H9 (cell line): ENCODE measurements at regions not wholly inside any gene's neighbourhood (a gene's known extent, or its start where the extent isn't known, plus 50 kb on each side); places are given as distances from the start of the nearest gene placed in this dataset.
A peak's percentile ranks its signal among the peaks of the same experiment; 100 is the strongest.

Experiments used
- DNase-seq: peaks from one replicate; pipeline ENCODE4 v3.0.0-alpha.2; 2017
- H2AFZ ChIP-seq: one replicate; pipeline ENCODE4 v1.6.1; 2013; ENCODE audit warnings: mild to moderate bottlenecking, low read length, control low read depth, moderate library complexity
- H2AK5ac ChIP-seq: 2 replicates; pipeline ENCODE4 v1.6.1; 2013; ENCODE audit warnings: low read length, control low read depth, mixed read lengths; ENCODE audit not compliant: insufficient read length
- H2BK120ac ChIP-seq: one replicate; pipeline ENCODE4 v1.6.1; 2013; ENCODE audit warnings: low read depth, mild to moderate bottlenecking, low read length, control low read depth, inconsistent platforms; ENCODE audit not compliant: poor library complexity, severe bottlenecking
- H2BK12ac ChIP-seq: 2 replicates; pipeline ENCODE4 v1.6.1; 2013; ENCODE audit warnings: low read length, control low read depth, mixed read lengths, low read depth; ENCODE audit not compliant: insufficient read length
- H2BK15ac ChIP-seq: 2 replicates; pipeline ENCODE4 v1.6.1; 2013; ENCODE audit warnings: low read depth, low read length, control low read depth
- H2BK20ac ChIP-seq: one replicate; pipeline ENCODE4 v1.6.1; 2013; ENCODE audit warnings: low read depth, mild to moderate bottlenecking, low read length, control low read depth, inconsistent platforms; ENCODE audit not compliant: poor library complexity, severe bottlenecking
- H2BK5ac ChIP-seq: 2 replicates; pipeline ENCODE4 v1.6.1; 2013; ENCODE audit warnings: low read length, control low read depth, mixed read lengths; ENCODE audit not compliant: insufficient read length
- H3K14ac ChIP-seq: 2 replicates; pipeline ENCODE4 v1.6.1; 2013; ENCODE audit warnings: low read length, control low read depth; ENCODE audit not compliant: insufficient read depth
- H3K18ac ChIP-seq: 2 replicates; pipeline ENCODE4 v1.6.1; 2013; ENCODE audit warnings: low read depth, mild to moderate bottlenecking, mixed read lengths, low read length, control low read depth; ENCODE audit not compliant: insufficient read length
- H3K23ac ChIP-seq: 2 replicates; pipeline ENCODE4 v1.6.1; 2013; ENCODE audit warnings: low read length, control low read depth, mixed read lengths, low read depth; ENCODE audit not compliant: insufficient read length
- H3K23me2 ChIP-seq: 2 replicates; pipeline ENCODE4 v1.6.1; 2013; ENCODE audit warnings: low read depth, mild to moderate bottlenecking, mixed read lengths, low read length, control low read depth; ENCODE audit not compliant: insufficient read length, poor library complexity, severe bottlenecking
- H3K27ac ChIP-seq: 2 replicates; pipeline ENCODE4 v1.5.1; 2013; ENCODE audit warnings: low read length, control low read depth, mixed read lengths, low read depth; ENCODE audit not compliant: insufficient read length
- H3K27me3 ChIP-seq: 2 replicates; pipeline ENCODE4 v1.6.1; 2013; ENCODE audit warnings: low read length, control low read depth, inconsistent platforms; ENCODE audit not compliant: insufficient read depth
- H3K4ac ChIP-seq: 2 replicates; pipeline ENCODE4 v1.6.1; 2013; ENCODE audit warnings: low read depth, mild to moderate bottlenecking, control low read depth, inconsistent platforms, low read length, moderate library complexity
- H3K4me1 ChIP-seq: 2 replicates; pipeline ENCODE4 v1.6.1; 2013; ENCODE audit warnings: low read length, control low read depth, inconsistent platforms; ENCODE audit not compliant: insufficient read depth
- H3K4me2 ChIP-seq: 2 replicates; pipeline ENCODE4 v1.6.1; 2013; ENCODE audit warnings: low read length, control low read depth, mixed read lengths; ENCODE audit not compliant: insufficient read length, insufficient read depth
- H3K56ac ChIP-seq: 2 replicates; pipeline ENCODE4 v1.6.1; 2013; ENCODE audit warnings: low read depth, mild to moderate bottlenecking, mixed read lengths, low read length, control low read depth; ENCODE audit not compliant: insufficient read length
- H3K79me1 ChIP-seq: 2 replicates; pipeline ENCODE4 v1.6.1; 2013; ENCODE audit warnings: low read depth, mild to moderate bottlenecking, moderate library complexity, low read length, control low read depth, inconsistent platforms; ENCODE audit not compliant: insufficient read depth, poor library complexity, severe bottlenecking
- H3K79me2 ChIP-seq: 2 replicates; pipeline ENCODE4 v1.6.1; 2013; ENCODE audit warnings: low read length, control low read depth, inconsistent platforms; ENCODE audit not compliant: insufficient read depth
- H3K9ac ChIP-seq: 2 replicates; pipeline ENCODE4 v1.6.1; 2013; ENCODE audit warnings: low read length, control low read depth, mixed read lengths; ENCODE audit not compliant: insufficient read length; ENCODE audit errors: extremely low read depth
- H3K9me3 ChIP-seq: one replicate; pipeline ENCODE4 v1.6.1; 2013; ENCODE audit warnings: low read depth, low read length, inconsistent platforms; ENCODE audit not compliant: control insufficient read depth
- H3T11ph ChIP-seq: one replicate; pipeline ENCODE4 v1.6.1; 2013; ENCODE audit warnings: mild to moderate bottlenecking, low read length, control low read depth, inconsistent platforms
- H4K20me1 ChIP-seq: one replicate; pipeline ENCODE4 v1.6.1; 2013; ENCODE audit not compliant: control insufficient read depth, insufficient read length, insufficient read depth
- H4K5ac ChIP-seq: 2 replicates; pipeline ENCODE4 v1.6.1; 2013; ENCODE audit warnings: low read depth, mild to moderate bottlenecking, mixed read lengths, low read length, control low read depth; ENCODE audit not compliant: insufficient read length
- H4K8ac ChIP-seq: replicated peaks from 2 replicates; pipeline ENCODE4 v1.6.1; 2013; ENCODE audit warnings: low read length, control low read depth, mixed read lengths, low read depth; ENCODE audit not compliant: insufficient read length
- H4K91ac ChIP-seq: 2 replicates; pipeline ENCODE4 v1.6.1; 2013; ENCODE audit warnings: low read depth, mild to moderate bottlenecking, moderate library complexity, mixed read lengths, low read length, control low read depth; ENCODE audit not compliant: insufficient read length
- H3K27ac Mint-ChIP-seq, 3 experiments: 2 replicates in 2 of 3; 3 replicates in 1 of 3; pipeline ENCODE4 v1.8.0; 2020 to 2021; ENCODE audit warnings: mixed read lengths in 3 of 3, mild to moderate bottlenecking in 1 of 3, moderate library complexity in 1 of 3
- H3K27me3 Mint-ChIP-seq: 2 replicates; pipeline ENCODE4 v1.8.0; 2021; ENCODE audit warnings: low read depth, mild to moderate bottlenecking, moderate library complexity, mixed read lengths
- H3K36me3 Mint-ChIP-seq, 3 experiments: 2 replicates in 2 of 3; 3 replicates in 1 of 3; pipeline ENCODE4 v1.8.0; 2020 to 2021; ENCODE audit warnings: low read depth in 3 of 3, mixed read lengths in 3 of 3; ENCODE audit not compliant: insufficient read depth in 1 of 3
- H3K4me1 Mint-ChIP-seq, 2 experiments: 2 replicates each; pipeline ENCODE4 v1.8.0; 2020; ENCODE audit warnings: mixed read lengths in 2 of 2
- H3K4me3 Mint-ChIP-seq, 2 experiments: 2 replicates in 1 of 2; 3 replicates in 1 of 2; pipeline ENCODE4 v1.8.0; 2020 to 2021; ENCODE audit warnings: mild to moderate bottlenecking in 2 of 2, mixed read lengths in 2 of 2, moderate library complexity in 1 of 2
- H3K9me3 Mint-ChIP-seq, 2 experiments: 2 replicates in 1 of 2; 3 replicates in 1 of 2; pipeline ENCODE4 v1.8.0; 2020; ENCODE audit warnings: mild to moderate bottlenecking in 2 of 2, mixed read lengths in 2 of 2, moderate library complexity in 1 of 2
- WGBS: extraction: QIAGEN DNeasy Blood & Tissue Kit; methylation state at CpG from one replicate; pipeline ENCODE4 v1.1.7; 2013; ENCODE audit warnings: missing lambda C conversion rate, low lambda C conversion rate, mixed read lengths; ENCODE audit not compliant: insufficient read length; ENCODE audit errors: extremely low coverage; 5-methylcytosine and 5-hydroxymethylcytosine counted together
- TF ChIP-seq, protein P1 (sequence below): fragments of 200-600 bp; sonication (generic); conservative IDR thresholded peaks from 3 replicates; pipeline ENCODE4 v1.8.0; 2021; ENCODE audit warnings: antibody characterized with exemption, mild to moderate bottlenecking

DNA sequence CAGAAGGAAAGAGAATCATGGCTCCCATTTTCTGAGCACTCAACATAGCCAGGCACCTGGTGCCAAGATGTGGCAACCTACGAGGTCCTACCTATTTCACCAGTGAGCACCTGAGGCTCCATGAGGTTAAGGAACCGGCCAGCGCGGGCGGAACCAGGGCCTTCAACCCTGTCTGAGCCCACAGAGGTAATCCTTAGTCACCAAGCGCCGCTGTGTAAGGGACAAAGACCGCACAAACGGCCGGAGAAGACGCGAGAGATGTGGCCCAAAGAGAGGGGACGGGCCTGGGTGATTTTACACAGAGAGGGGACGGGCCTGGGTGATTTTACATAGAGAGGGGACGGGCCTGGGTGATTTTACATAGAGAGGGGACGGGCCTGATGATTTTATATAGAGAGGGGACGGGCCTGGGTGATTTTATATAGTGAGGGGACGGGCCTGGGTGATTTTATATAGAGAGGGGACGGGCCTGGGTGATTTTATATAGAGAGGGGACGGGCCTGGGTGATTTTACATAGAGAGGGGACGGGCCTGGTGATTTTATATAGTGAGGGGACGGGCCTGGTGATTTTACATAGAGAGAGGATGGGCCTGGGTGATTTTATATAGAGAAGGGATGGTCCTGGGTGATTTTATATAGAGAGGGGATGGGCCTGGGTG, 114.2 kb downstream of the SMIM20 start:
- H2BK15ac ChIP-seq = peak overlapping the region; percentile 90; the same call in 1 of the 2 replicates
- H2BK120ac ChIP-seq = peak overlapping the region; percentile 83
- no peak overlapping the region for H2BK5ac ChIP-seq
- no peak overlapping the region for H3K56ac ChIP-seq
- H4K91ac ChIP-seq = peak overlapping the region; percentile 34
- peak overlapping the region; percentile 91 for H3K14ac ChIP-seq
- H3K79me1 ChIP-seq = no peaks in the 10 kb centered on the region
- peaks cover 6% of the 10 kb centered on the region for H3K4me1 ChIP-seq
- peak overlapping the region; percentile 93 for H3K18ac ChIP-seq
- no peaks in the 10 kb centered on the region for H3K9me3 ChIP-seq
- Mint-ChIP-seq H3K9me3 (peaks cover 3 to 4% of the 10 kb centered on the region in 2 experiments), H3K27ac (peak overlapping the region; percentile 92 to 97 (median 96)), H3K27me3 (peaks cover 2% of the 10 kb centered on the region; the same call in 1 of the 2 replicates), H3K4me1 (peaks cover 45 to 46% of the 10 kb centered on the region in 2 experiments), H3K4me3 (peak overlapping the region; percentile 54 to 73), H3K36me3 (peaks cover 2 to 8% (median 5%) of the 10 kb centered on the region in 3 experiments; a peak in 6 of 7 replicates)
- TF ChIP-seq, protein P1, sequence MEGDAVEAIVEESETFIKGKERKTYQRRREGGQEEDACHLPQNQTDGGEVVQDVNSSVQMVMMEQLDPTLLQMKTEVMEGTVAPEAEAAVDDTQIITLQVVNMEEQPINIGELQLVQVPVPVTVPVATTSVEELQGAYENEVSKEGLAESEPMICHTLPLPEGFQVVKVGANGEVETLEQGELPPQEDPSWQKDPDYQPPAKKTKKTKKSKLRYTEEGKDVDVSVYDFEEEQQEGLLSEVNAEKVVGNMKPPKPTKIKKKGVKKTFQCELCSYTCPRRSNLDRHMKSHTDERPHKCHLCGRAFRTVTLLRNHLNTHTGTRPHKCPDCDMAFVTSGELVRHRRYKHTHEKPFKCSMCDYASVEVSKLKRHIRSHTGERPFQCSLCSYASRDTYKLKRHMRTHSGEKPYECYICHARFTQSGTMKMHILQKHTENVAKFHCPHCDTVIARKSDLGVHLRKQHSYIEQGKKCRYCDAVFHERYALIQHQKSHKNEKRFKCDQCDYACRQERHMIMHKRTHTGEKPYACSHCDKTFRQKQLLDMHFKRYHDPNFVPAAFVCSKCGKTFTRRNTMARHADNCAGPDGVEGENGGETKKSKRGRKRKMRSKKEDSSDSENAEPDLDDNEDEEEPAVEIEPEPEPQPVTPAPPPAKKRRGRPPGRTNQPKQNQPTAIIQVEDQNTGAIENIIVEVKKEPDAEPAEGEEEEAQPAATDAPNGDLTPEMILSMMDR = no peak
- H3K27me3 ChIP-seq = no peaks in the 10 kb centered on the region
- peak overlapping the region; percentile 11 for H2BK12ac ChIP-seq
- H3K27ac ChIP-seq = peak overlapping the region; percentile 48
- H4K8ac ChIP-seq = no peak overlapping the region
- no peak overlapping the region for H2AK5ac ChIP-seq
- H2BK20ac ChIP-seq = no peak overlapping the region
- H3K4me2 ChIP-seq = peak overlapping the region; percentile 83
- peak overlapping the region; percentile 8; the same call in 1 of the 2 replicates for H3K4ac ChIP-seq
- peak; percentile 83 for DNase-seq
- no peak overlapping the region for H4K5ac ChIP-seq
- no peaks in the 10 kb centered on the region for H4K20me1 ChIP-seq
- no peak overlapping the region for H3K23ac ChIP-seq
- H3K9ac ChIP-seq = peak overlapping the region; percentile 94
- peaks cover 22% of the 10 kb centered on the region for H3K23me2 ChIP-seq
- H2AFZ ChIP-seq = no peak overlapping the region
- H3K79me2 ChIP-seq = no peaks in the 10 kb centered on the region
- no CpG with 5 or more reads among the region's 22 CpGs for WGBS
- peak overlapping the region; percentile 26 for H3T11ph ChIP-seq
